Neural crest cell (in vitro differentiated cells): ENCODE measurements at regions not wholly inside any gene's neighbourhood (a gene's known extent, or its start where the extent isn't known, plus 50 kb on each side); places are given as distances from the start of the nearest gene placed in this dataset.
"Not testable (repeated sequence)": the region's sequence is repeated elsewhere in the genome, so short reads cannot be mapped to it uniquely, and the experiment has no call there.

Experiments used
- DNase-seq: peaks from one replicate; pipeline ENCODE4 v3.0.0; 2021; ENCODE audit warnings: low read depth, mixed read lengths, low spot score
- H3K27ac Mint-ChIP-seq: one replicate; pipeline ENCODE4 v1.8.0; 2021; ENCODE audit warnings: mild to moderate bottlenecking, mixed read lengths; ENCODE audit not compliant: unreplicated experiment
- H3K27me3 Mint-ChIP-seq: 2 replicates; pipeline ENCODE4 v1.8.0; 2021; ENCODE audit warnings: low read depth, mild to moderate bottlenecking, mixed read lengths
- H3K36me3 Mint-ChIP-seq: 2 replicates; pipeline ENCODE4 v1.8.0; 2021; ENCODE audit warnings: low read depth, mild to moderate bottlenecking, mixed read lengths
- H3K4me1 Mint-ChIP-seq: 2 replicates; pipeline ENCODE4 v1.8.0; 2021; ENCODE audit warnings: mixed read lengths
- H3K4me3 Mint-ChIP-seq: one replicate; pipeline ENCODE4 v1.8.0; 2021; ENCODE audit warnings: mild to moderate bottlenecking, mixed read lengths
- H3K9me3 Mint-ChIP-seq: 2 replicates; pipeline ENCODE4 v1.8.0; 2021; ENCODE audit warnings: mixed read lengths
- TF ChIP-seq, protein P1 (sequence below): fragments of 200-600 bp; sonication (generic); conservative IDR thresholded peaks from 2 replicates; pipeline ENCODE4 v1.5.0; 2021; ENCODE audit warnings: antibody characterized with exemption, mild to moderate bottlenecking

DNA sequence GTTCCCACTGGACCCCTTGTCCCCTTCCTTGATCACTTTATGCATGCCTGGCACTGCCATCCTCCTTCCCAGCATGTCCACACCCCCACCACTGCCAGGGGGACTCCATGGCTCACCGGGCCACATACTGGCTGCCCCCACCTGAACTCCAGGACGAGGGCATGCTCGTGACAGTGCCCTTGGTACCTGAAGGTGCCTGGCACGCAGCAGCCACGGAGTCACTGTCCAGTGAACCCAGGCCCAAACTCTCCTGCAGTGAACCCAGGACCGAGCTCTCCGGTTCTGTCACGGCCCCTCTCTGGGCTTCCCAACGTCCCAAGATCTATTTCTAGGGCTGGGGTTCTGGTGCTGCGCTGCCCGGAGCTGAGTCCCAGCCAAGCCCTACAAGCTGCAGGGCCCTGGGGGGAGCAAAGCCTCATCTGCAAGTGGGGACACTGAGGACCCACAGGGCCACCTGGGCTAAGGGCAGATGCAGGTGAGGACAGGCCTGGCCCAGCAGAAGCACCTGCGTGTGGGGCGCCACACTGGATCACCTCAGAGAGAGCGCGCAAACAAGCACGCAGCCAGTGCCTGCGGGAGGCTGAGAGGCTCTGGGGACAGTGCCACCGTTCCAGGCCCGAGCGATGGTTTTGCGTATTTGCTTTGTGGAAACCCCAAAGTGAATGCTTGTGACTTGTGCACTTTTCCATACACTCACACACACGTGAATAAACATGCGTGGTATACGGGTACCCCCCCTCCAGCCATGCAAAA, 5406.3 kb upstream of the TPTE start:
- TF ChIP-seq, protein P1, sequence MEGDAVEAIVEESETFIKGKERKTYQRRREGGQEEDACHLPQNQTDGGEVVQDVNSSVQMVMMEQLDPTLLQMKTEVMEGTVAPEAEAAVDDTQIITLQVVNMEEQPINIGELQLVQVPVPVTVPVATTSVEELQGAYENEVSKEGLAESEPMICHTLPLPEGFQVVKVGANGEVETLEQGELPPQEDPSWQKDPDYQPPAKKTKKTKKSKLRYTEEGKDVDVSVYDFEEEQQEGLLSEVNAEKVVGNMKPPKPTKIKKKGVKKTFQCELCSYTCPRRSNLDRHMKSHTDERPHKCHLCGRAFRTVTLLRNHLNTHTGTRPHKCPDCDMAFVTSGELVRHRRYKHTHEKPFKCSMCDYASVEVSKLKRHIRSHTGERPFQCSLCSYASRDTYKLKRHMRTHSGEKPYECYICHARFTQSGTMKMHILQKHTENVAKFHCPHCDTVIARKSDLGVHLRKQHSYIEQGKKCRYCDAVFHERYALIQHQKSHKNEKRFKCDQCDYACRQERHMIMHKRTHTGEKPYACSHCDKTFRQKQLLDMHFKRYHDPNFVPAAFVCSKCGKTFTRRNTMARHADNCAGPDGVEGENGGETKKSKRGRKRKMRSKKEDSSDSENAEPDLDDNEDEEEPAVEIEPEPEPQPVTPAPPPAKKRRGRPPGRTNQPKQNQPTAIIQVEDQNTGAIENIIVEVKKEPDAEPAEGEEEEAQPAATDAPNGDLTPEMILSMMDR, result peak; percentile 13
- not testable (repeated sequence) for H3K9me3 Mint-ChIP-seq, H3K4me3 Mint-ChIP-seq, H3K36me3 Mint-ChIP-seq, H3K27me3 Mint-ChIP-seq, H3K4me1 Mint-ChIP-seq, H3K27ac Mint-ChIP-seq, DNase-seq

DNA sequence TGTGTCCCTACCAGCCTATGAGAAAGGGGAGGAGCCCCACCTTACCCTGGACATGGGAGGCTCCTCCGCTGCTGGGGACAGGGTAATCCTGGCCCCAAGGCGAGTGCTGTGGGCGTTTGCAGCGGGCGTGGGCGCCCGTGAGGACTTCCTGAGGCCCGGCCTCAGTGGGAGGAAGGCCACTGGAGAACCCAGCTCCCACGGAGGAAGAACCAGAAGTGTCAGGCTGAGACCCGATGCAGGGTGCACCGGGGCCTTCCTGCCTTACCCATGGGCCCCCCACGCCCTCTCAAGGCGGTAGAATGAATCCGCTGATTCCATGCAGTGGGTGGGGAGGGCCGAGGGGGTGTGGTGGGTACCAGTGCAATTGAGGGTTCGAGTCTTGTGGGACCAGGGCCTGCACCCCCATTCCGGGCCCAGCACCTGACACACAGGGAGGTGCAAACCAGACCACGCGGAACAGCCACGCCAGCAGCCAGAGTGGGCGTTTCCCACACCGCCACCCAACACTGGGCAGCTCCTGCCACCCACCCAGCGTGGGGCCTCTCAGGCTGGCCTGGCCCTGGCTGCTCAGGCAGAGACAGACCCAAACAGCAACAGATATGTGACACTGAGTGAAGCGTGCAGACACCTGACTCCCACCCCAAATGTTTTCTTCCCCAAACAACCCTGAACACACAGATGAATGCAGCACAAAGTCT, 5405.6 kb upstream of the TPTE start:
- H3K9me3 Mint-ChIP-seq, result not testable (repeated sequence)

DNA sequence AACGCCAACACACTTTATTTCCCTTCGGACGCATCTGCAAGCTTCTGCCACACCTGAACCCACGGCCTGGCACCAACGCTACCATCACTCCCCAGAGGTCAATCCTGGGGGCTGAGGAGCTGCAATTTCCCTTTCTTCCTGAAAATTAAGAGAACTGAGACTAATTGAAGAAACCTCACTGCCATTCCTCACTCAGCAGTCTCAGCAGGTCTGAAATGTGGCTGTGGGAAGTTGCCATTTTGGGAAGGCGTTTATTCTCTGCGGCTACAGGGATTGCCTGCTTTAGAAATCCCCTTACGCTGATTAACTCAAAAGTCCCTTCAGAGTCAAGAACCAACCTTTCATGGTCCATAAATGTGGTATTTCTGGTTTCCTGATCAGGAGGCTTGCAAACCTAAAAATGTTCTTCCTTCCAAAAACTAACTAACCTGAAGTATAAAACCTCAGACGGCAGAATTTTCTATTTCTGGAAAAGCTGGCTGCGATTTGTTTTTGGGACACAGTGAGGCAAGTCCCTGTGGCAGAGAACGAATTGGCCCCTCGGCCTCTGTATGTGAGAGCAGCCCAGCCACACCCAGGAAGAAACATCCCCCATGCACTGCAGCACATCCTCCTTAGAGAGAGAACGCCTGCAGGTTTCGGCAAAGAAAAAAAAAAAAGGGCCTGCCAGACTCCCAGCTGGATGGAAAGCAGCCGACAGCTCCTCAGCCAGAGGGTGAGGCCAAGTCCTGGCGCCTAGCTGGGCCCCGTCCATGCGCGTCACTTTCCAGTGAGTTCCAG, 5404.8 kb upstream of the TPTE start:
- not testable (repeated sequence) for H3K36me3 Mint-ChIP-seq, H3K27ac Mint-ChIP-seq, H3K4me3 Mint-ChIP-seq, H3K9me3 Mint-ChIP-seq, H3K4me1 Mint-ChIP-seq, H3K27me3 Mint-ChIP-seq, DNase-seq

More for the DNA sequence above, 5405.6 kb upstream of the TPTE start:
- not testable (repeated sequence) for H3K27ac Mint-ChIP-seq, H3K4me3 Mint-ChIP-seq, H3K36me3 Mint-ChIP-seq, H3K4me1 Mint-ChIP-seq, H3K27me3 Mint-ChIP-seq, DNase-seq

DNA sequence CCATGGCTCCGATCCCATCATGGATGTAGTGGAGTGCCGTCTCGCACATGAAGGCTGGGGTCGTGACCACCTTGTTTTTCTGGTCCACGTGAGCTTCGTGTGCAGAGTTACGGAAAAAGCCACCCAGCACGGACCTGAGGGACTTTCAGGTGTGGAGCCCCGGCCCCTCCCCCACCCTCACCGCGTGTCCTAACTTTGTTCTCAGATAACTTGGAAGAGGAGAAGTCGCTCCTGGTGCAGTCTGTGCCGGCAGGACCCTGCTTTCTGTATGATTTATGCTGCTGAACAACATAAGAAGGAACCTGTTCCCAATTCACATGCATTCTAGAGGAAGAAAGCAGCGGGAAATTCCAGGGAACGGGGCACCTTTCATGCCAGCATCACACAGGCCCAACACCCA, 5404.2 kb upstream of the TPTE start:
- not testable (repeated sequence) for DNase-seq, H3K4me3 Mint-ChIP-seq

DNA sequence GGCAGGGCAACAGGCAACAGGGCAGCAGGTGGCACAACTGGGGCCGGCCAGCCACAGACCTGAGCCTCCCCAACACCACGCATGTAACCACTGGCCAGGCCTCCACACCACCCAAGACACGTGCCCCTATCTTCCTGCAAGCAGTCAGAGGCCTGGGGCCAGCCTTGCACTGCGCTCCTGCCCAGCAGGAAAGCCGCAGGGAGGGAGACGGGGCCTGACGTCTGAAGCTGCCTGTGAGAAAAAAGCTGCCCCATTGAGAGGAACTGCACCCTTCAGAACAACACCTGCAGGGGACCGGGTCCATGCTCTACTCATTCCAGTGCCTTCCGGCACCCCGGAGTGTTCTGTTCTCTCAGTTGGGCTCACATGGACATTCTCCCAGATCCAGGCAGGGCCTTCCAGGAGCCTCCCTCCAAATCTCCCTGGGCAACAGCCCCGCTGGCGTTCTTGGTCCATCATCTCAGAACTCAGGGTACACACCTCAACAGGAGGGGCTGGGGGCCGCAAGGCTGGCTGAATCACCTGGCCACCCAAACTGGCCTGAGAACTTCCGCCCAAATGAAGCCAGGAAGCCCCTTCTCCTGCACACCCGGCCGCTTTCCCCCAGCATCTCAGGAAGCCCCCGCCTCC, 5403.6 kb upstream of the TPTE start:
- H3K27ac Mint-ChIP-seq, H3K27me3 Mint-ChIP-seq, DNase-seq, H3K4me1 Mint-ChIP-seq, H3K9me3 Mint-ChIP-seq, H3K36me3 Mint-ChIP-seq, H3K4me3 Mint-ChIP-seq: not testable (repeated sequence)

More for the DNA sequence above, 5404.2 kb upstream of the TPTE start:
- not testable (repeated sequence) for H3K9me3 Mint-ChIP-seq, H3K27me3 Mint-ChIP-seq, H3K27ac Mint-ChIP-seq, H3K4me1 Mint-ChIP-seq, H3K36me3 Mint-ChIP-seq

DNA sequence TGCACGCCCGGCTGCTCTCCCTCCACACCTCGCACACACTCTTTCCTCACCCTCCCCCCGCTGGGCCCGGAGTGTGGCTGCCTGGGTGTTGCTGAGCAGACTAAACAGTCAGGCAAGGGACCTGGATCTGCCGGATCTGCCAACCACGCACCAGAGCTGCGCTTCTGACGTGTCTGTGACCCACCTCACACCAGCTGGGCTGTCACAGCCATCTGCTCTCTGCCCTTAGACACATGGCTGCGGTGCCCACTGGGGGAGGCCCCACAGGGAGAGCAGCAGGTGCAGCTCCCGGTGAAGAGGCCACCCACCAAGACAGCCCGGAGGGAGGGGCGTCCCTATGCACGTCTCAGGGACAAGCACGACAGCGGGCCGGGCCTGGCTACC, 5403.1 kb upstream of the TPTE start:
- H3K27me3 Mint-ChIP-seq, H3K36me3 Mint-ChIP-seq, DNase-seq, H3K27ac Mint-ChIP-seq, H3K4me3 Mint-ChIP-seq, H3K4me1 Mint-ChIP-seq, H3K9me3 Mint-ChIP-seq: not testable (repeated sequence)

DNA sequence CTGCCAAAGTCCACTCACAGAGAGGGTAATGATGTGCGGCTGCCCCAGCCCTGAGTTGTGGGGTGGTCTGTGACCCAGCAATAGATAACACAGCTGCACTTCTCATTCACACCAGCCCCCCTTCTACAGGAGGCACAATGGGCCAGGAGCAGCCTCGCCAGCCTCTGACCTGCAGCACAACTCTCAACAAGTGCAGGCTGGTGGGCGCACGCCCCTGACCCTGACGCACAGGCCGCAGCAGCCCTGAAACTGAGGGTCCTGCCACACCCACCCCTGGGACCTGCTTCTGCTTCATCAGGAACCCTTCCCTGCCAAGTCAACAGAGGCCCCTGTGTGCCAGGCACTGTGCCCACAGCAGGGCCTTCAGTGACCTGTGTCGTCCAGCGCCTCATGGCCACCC, 5402.2 kb upstream of the TPTE start:
- not testable (repeated sequence) for H3K27me3 Mint-ChIP-seq

DNA sequence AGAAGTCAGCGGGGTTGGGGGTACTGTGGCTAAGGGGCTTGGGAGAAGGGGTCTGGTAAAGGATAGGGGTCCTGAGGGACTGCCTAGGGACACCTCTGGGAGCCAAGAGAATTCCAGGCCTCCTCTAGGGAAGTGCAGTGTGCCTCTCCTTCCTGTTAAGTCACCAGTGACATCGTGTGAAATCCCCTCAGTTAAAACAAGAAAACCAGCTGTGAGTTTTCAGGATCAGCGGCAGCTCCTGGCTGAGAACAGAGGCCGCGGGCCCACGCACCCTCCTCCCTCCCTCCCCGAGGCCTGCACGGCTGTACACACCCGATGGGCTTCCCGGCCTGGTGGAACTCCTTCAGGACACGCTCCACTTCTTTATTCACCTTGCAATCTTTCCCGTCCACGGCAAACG, 5400.0 kb upstream of the TPTE start:
- not testable (repeated sequence) for H3K27me3 Mint-ChIP-seq, H3K27ac Mint-ChIP-seq, H3K4me1 Mint-ChIP-seq, H3K9me3 Mint-ChIP-seq, H3K36me3 Mint-ChIP-seq, H3K4me3 Mint-ChIP-seq, DNase-seq

More for the DNA sequence above, 5402.2 kb upstream of the TPTE start:
- DNase-seq, H3K27ac Mint-ChIP-seq, H3K9me3 Mint-ChIP-seq, H3K36me3 Mint-ChIP-seq, H3K4me3 Mint-ChIP-seq, H3K4me1 Mint-ChIP-seq: not testable (repeated sequence)

DNA sequence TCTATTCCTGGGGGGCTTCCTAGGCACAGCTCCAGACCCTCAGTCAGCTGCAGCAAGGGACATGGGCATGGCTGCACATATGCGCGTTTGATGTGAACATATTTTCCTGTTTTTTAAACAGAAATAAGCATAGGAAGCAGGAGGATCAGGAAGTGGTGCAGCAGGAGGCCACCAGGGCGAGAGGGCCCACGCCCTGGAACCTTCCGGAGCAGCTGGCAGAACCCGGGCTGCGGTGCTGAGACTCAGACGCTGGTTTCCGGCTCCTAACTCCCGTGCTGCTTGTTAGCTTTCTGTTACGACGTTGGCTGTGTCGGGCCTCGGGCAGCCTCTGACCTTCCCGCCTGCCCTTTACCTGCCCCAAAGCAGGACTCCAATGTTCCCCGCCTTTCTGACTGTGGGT, 5399.5 kb upstream of the TPTE start:
- not testable (repeated sequence) for H3K36me3 Mint-ChIP-seq, H3K4me3 Mint-ChIP-seq, DNase-seq, H3K27me3 Mint-ChIP-seq, H3K4me1 Mint-ChIP-seq, H3K27ac Mint-ChIP-seq, H3K9me3 Mint-ChIP-seq
